Pancreas (tissue), 10 donors: ENCODE measurements at regions not wholly inside any gene's neighbourhood (a gene's known extent, or its start where the extent isn't known, plus 50 kb on each side); places are given as distances from the start of the nearest gene placed in this dataset.
"Not testable (repeated sequence)": the region's sequence is repeated elsewhere in the genome, so short reads cannot be mapped to it uniquely, and the experiment has no call there.

Source experiments
- ATAC-seq, 4 donors: fragments of 200-7000 bp; cut with Tn5 transposase; one replicate each; pipeline versions ENCODE4 v1.8.0 to v1.9.1; 2020; ENCODE audit warnings: mild to moderate bottlenecking in 4 of 4, moderate library complexity in 4 of 4
- DNase-seq, 6 donors: peaks; one replicate each; pipeline ENCODE4 v3.0.0-alpha.2; 2020
- FAIRE-seq: peaks from 2 replicates; lab custom pipeline; 2012; peaks lifted over from hg19 to GRCh38; lab: Jason Lieb, UNC
- H3K27ac ChIP-seq, 4 donors: fragments of 200-600 bp; sonication (generic); 1 replicate in 3 of 4; 2 replicates in 1 of 4; pipeline versions ENCODE4 v1.5.0 to v1.8.0; 2020
- H3K27me3 ChIP-seq, 4 donors: fragments of 200-600 bp; one replicate each; pipeline ENCODE4 v1.8.0; 2021
- H3K36me3 ChIP-seq, 3 donors: fragments of 200-600 bp; sonication (generic) in 1 of 3; one replicate each; pipeline versions ENCODE4 v1.5.0 to v1.8.0; 2020 to 2021
- H3K4me1 ChIP-seq, 3 donors: fragments of 200-600 bp; one replicate each; pipeline ENCODE4 v1.8.0; 2021
- H3K4me3 ChIP-seq, 4 donors: fragments of 200-600 bp; sonication (generic) in 2 of 4; one replicate each; pipeline versions ENCODE4 v1.5.0 to v1.8.0; 2020 to 2021
- H3K9me3 ChIP-seq, 4 donors: fragments of 200-600 bp; one replicate each; pipeline ENCODE4 v1.8.0; 2021
- WGBS, 2 donors: extraction: QIAGEN DNeasy Blood & Tissue Kit; methylation state at CpG; one replicate each; pipeline ENCODE4 v1.1.7; 2013; 5-methylcytosine and 5-hydroxymethylcytosine counted together
- intact Hi-C, 3 donors: fragments of 100-400 bp; cut with DNase I; formaldehyde crosslinking; loops; one replicate each; pipeline versions ENCODE4 v1.11.1 to v1.14.2; 2022
- TF ChIP-seq, protein P1 (sequence below), 4 donors: fragments of 200-600 bp; sonication (generic) in 3 of 4; IDR thresholded peaks; one replicate each; pipeline versions ENCODE4 v1.5.0 to v1.8.0; 2021; ENCODE audit warnings: antibody characterized with exemption in 4 of 4
- donor health status: healthy with polysubstance abuse.
- donor health status: DM: no; HTN: no; CAD: no; lungs with moderate emphysema.
- donor health status: DM: no; HTN: no; CAD: no.
- donor health status: control.
- donor health status: control.
- donor health status: Bipolar disorder and iron deficiency.
- donor health status: DM: yes; HTN: yes; CAD: no.
- donor health status: DM: no; HTN: no; CAD: no.
- donor health status: DM: no; HTN: no; CAD: no.
- donor health status: DM: yes; HTN: yes; CAD: no.

DNA sequence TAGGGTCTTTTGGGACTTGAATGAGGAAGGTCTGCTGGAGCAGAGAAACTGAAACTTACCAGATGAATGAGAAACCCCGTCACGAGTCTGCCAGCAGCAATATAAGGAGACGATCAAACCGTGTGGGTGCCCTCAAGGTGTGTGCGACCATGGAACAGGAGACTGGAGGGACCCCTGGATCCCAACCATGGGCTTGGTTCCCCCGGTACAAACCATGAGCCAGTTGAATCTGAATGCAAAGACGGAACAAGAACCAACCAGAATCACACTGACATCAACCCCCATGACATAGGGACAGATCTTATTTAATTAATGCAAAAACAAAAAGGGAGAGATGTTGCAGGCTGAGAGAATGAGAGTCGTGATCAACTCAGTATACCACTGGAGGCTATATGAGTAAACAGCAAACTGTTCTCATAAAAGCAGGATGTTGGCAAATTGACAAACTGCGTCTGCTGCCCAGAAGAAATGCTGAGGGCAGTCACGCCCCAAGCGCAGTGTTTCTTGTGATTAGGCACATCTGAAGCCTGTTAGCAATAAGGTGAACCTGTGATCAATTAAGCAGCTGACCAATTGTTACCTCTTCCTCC, 475.5 kb upstream of the ACO1 start:
- no peak for DNase-seq
- H3K27me3 ChIP-seq: no peaks in the 10 kb centered on the region
- no peak overlapping the region for H3K27ac ChIP-seq
- TF ChIP-seq, protein P1, sequence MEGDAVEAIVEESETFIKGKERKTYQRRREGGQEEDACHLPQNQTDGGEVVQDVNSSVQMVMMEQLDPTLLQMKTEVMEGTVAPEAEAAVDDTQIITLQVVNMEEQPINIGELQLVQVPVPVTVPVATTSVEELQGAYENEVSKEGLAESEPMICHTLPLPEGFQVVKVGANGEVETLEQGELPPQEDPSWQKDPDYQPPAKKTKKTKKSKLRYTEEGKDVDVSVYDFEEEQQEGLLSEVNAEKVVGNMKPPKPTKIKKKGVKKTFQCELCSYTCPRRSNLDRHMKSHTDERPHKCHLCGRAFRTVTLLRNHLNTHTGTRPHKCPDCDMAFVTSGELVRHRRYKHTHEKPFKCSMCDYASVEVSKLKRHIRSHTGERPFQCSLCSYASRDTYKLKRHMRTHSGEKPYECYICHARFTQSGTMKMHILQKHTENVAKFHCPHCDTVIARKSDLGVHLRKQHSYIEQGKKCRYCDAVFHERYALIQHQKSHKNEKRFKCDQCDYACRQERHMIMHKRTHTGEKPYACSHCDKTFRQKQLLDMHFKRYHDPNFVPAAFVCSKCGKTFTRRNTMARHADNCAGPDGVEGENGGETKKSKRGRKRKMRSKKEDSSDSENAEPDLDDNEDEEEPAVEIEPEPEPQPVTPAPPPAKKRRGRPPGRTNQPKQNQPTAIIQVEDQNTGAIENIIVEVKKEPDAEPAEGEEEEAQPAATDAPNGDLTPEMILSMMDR (IDR thresholded peaks at IDR 0.05): no peak
- WGBS, 2 donors: 57 to 67% methylated on average over 11 of the region's 11 CpGs
- H3K9me3 ChIP-seq: no peaks in the 10 kb centered on the region
- no peaks in the 10 kb centered on the region for H3K4me1 ChIP-seq
- FAIRE-seq: no peak
- intact Hi-C loops: no loop called here
- H3K4me3 ChIP-seq: no peak overlapping the region
- no peaks in the 10 kb centered on the region for H3K36me3 ChIP-seq
- ATAC-seq: no peak

DNA sequence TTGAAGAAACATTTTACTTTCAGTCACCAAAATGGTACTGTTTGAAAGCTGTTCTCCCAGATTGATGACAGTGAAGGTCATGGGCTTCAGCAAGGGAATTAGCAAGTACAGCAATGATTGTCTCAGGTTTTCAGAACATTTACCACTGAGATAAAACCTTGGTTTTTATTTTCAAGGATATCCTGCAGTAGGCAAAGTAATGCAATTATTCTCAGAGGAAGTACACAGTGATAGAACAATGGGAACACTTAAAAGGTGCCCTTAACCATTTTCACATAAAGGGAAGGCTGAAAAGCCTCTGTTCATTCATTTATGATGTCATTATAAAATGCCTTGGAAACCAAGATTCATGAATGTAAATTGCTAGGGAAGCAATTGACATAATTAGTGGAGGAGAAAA, 471.8 kb upstream of the ACO1 start:
- H3K27me3 ChIP-seq: no peaks in the 10 kb centered on the region
- no peak overlapping the region for H3K4me3 ChIP-seq
- no peak for FAIRE-seq
- ATAC-seq: no peak
- intact Hi-C loops: no loop called here
- no peak for DNase-seq
- H3K36me3 ChIP-seq: no peaks in the 10 kb centered on the region
- H3K9me3 ChIP-seq: no peaks in the 10 kb centered on the region
- no peak overlapping the region for H3K27ac ChIP-seq
- H3K4me1 ChIP-seq: no peaks in the 10 kb centered on the region
- TF ChIP-seq, protein P1 (IDR thresholded peaks at IDR 0.05): no peak

DNA sequence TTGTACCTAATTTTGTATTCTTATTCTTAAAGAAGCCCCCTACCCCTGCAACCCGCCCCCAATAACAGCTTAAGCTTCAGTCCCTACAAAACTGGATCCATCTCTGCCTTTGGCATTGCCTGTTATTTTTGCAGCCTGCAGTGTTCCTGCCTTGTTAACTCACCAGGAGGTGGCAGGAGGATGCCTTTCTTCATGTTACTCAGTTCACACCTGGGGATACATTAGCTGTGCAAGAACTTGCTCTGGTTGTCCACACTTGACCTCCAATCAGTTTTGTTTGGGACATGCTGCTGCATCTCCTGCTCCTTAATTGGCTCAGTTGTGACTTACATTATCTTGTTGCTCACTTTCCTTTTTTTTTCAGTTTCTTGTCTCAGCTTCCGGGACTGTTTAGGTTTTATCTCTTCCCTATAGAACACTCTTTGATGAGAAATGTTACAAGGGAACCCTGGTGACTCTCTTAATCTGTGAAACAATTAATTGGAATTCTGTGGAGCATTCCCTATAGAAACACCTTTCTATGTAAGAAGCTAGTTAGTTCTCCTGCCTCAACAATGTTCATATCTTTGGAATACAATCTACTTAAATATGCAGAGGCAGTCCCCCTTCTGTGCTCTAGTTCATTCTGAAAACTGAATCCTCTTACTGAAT, 467.7 kb upstream of the ACO1 start:
- no peak for FAIRE-seq
- no peaks in the 10 kb centered on the region for H3K9me3 ChIP-seq
- intact Hi-C loops: no loop called here
- no peak for DNase-seq
- H3K4me1 ChIP-seq: no peaks in the 10 kb centered on the region
- 22 to 25% methylated on average over 2 of the region's 2 CpGs for WGBS, 2 donors
- TF ChIP-seq, protein P1 (IDR thresholded peaks at IDR 0.05): no peak
- H3K36me3 ChIP-seq: no peaks in the 10 kb centered on the region
- ATAC-seq: no peak
- no peak overlapping the region for H3K4me3 ChIP-seq
- H3K27me3 ChIP-seq: no peaks in the 10 kb centered on the region
- H3K27ac ChIP-seq: no peak overlapping the region

DNA sequence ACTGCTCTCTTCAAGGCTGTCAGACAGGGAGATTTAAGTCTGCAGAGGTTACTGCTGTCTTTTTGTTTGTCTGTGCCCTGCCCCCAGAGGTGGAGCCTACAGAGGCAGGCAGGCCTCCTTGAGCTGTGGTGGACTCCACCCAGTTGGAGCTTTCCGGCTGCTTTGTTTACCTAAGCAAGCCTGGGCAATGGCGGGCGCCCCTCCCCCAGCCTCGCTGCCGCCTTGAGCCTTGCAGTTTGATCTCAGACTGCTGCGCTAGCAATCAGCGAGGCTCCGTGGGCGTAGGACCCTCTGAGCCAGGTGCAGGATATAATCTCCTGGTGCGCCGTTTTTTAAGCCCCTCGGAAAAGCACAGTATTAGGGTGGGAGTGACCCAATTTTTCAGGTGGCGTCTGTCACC, 446.7 kb upstream of the ACO1 start:
- ATAC-seq, H3K4me3 ChIP-seq, H3K9me3 ChIP-seq, H3K27me3 ChIP-seq, DNase-seq, H3K4me1 ChIP-seq, H3K36me3 ChIP-seq, intact Hi-C loops, FAIRE-seq, H3K27ac ChIP-seq: not testable (repeated sequence)
- WGBS, 2 donors: 72 to 89% methylated on average over 12 to 13 of the region's 13 CpGs

DNA sequence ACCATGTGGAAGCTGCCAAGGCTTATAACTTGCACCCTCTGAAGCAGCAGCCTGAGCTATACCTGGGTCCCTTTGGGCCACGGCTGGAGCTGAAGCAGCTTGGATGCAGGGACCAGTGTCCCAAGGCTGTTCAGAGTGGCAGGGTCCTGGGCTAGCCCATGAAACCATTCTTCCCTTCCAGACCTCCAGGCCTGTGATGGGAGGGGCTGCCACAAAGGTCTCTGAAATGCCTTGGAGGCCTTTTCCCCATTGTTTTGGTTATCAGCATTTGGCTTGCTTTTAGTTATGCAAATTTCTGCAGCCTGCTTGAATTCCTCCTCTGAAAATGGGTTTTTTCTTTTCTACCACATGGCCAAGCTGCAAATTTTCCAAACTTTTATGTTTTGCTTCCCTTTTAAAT, 433.7 kb upstream of the ACO1 start:
- TF ChIP-seq, protein P1 (IDR thresholded peaks at IDR 0.05): no peak
- FAIRE-seq (no peak), DNase-seq (no peak), ATAC-seq (no peak)
- Histone ChIP-seq H3K36me3 (no peaks in the 10 kb centered on the region), H3K9me3 (no peaks in the 10 kb centered on the region), H3K4me1 (no peaks in the 10 kb centered on the region), H3K27ac (no peak overlapping the region), H3K4me3 (no peak overlapping the region), H3K27me3 (no peaks in the 10 kb centered on the region)
- 28 to 37% methylated on average over 1 of the region's 1 CpG for whole genome bisulfite sequencing, 2 donors
- intact Hi-C loops: no loop called here
